SK-N-SH (cell line): ENCODE measurements at regions not wholly inside any gene's neighbourhood (a gene's known extent, or its start where the extent isn't known, plus 50 kb on each side); places are given as distances from the start of the nearest gene placed in this dataset.

ENCODE experiments used
- CTCF ChIA-PET: fragments of 300-600, 350-600 bp; formaldehyde crosslinking; extraction: SDS; loops from one replicate; lab custom pipeline; 2021; lab: Yijun Ruan, JAX
- POLR2A ChIA-PET: fragments of 350-600 bp; sonication (Branson Sonifier 250); formaldehyde crosslinking; extraction: SDS; loops from one replicate; lab custom pipeline; 2020; ENCODE audit warnings: antibody characterized with exemption, inconsistent platforms; lab: Yijun Ruan, JAX
- DNase-seq: peaks from one replicate; pipeline ENCODE4 v3.0.0; 2012
- H2AFZ ChIP-seq: fragments of 200-600 bp; sonication (generic); 2 replicates; pipeline ENCODE4 v1.8.1; 2016; ENCODE audit warnings: antibody characterized with exemption, mild to moderate bottlenecking, low read depth
- H3F3A ChIP-seq: fragments of 200-600 bp; sonication (generic); replicated peaks from 2 replicates; pipeline ENCODE3; 2016; ENCODE audit warnings: antibody characterized with exemption, mild to moderate bottlenecking; ENCODE audit not compliant: insufficient read depth
- H3K27ac ChIP-seq, 2 experiments: fragments of 200-500 bp in 1 of 2; fragments of 200-600 bp in 1 of 2; sonication (Bioruptor generic) in 1 of 2; sonication (generic), shearing (Covaris generic) in 1 of 2; 2 replicates each; pipeline versions ENCODE4 v1.5.1 to v1.6.1; 2014 to 2016; ENCODE audit warnings: low read depth in 2 of 2, inconsistent platforms in 1 of 2, low read length in 1 of 2, mild to moderate bottlenecking in 1 of 2, mixed read lengths in 1 of 2
- H3K27me3 ChIP-seq: fragments of 200-600 bp; sonication (generic), shearing (Covaris generic); 2 replicates; pipeline ENCODE4 v1.6.1; 2016; ENCODE audit warnings: mixed run types; ENCODE audit not compliant: insufficient read depth
- H3K36me3 ChIP-seq, 2 experiments: fragments of 200-500 bp in 1 of 2; fragments of 200-600 bp in 1 of 2; sonication (Bioruptor generic) in 1 of 2; sonication (generic) in 1 of 2; replicated peaks in 1 of 2; 2 replicates each; pipeline versions ENCODE3 to v1.5.1; 2014 to 2016; ENCODE audit warnings: low read length in 1 of 2, mild to moderate bottlenecking in 1 of 2; ENCODE audit not compliant: insufficient read depth in 2 of 2, control insufficient read depth in 1 of 2
- H3K4me1 ChIP-seq, 2 experiments: fragments of 200-500 bp in 1 of 2; fragments of 200-600 bp in 1 of 2; sonication (Bioruptor generic) in 1 of 2; sonication (generic), shearing (Covaris generic) in 1 of 2; 2 replicates each; pipeline versions ENCODE4 v1.5.1 to v1.6.1; 2014 to 2016; ENCODE audit warnings: low read depth in 1 of 2, low read length in 1 of 2, mixed run types in 1 of 2; ENCODE audit not compliant: insufficient read depth in 2 of 2, control insufficient read depth in 1 of 2
- H3K4me2 ChIP-seq: fragments of 200-600 bp; sonication (generic), shearing (Covaris generic); 2 replicates; pipeline ENCODE4 v1.6.1; 2017; ENCODE audit warnings: mixed run types
- H3K4me3 ChIP-seq, 2 experiments: fragments of 200-500 bp in 1 of 2; fragments of 200-600 bp in 1 of 2; sonication (Bioruptor generic) in 1 of 2; sonication (generic), shearing (Covaris generic) in 1 of 2; 2 replicates each; pipeline versions ENCODE4 v1.5.1 to v1.8.1; 2014 to 2016; ENCODE audit warnings: low read depth in 2 of 2, inconsistent platforms in 1 of 2, low read length in 1 of 2, mild to moderate bottlenecking in 1 of 2, mixed read lengths in 1 of 2, moderate library complexity in 1 of 2
- H3K79me2 ChIP-seq: fragments of 200-600 bp; sonication (generic); 2 replicates; pipeline ENCODE4 v1.8.1; 2017; ENCODE audit warnings: mild to moderate bottlenecking; ENCODE audit not compliant: insufficient read depth
- H3K9ac ChIP-seq: fragments of 200-600 bp; sonication (generic); 2 replicates; pipeline ENCODE4 v1.6.1; 2017; ENCODE audit warnings: mixed run types
- H3K9me2 ChIP-seq: fragments of 200-600 bp; sonication (generic); 2 replicates; pipeline ENCODE4 v1.6.1; 2017; ENCODE audit warnings: mixed run types
- H3K9me3 ChIP-seq: fragments of 200-600 bp; sonication (generic); 2 replicates; pipeline ENCODE4 v1.6.1; 2017; ENCODE audit warnings: mixed run types, mild to moderate bottlenecking, moderate library complexity
- H4K20me1 ChIP-seq: fragments of 200-600 bp; sonication (generic); 2 replicates; pipeline ENCODE4 v1.6.1; 2017; ENCODE audit warnings: mild to moderate bottlenecking, mixed run types; ENCODE audit not compliant: insufficient read depth
- EZH2phosphoT487 ChIP-seq: fragments of 200-600 bp; sonication (generic); IDR thresholded peaks from 2 replicates; pipeline ENCODE4 v1.6.1; 2017; ENCODE audit warnings: low read depth, mixed run types, mild to moderate bottlenecking, antibody characterized with exemption, moderate library complexity, borderline replicate concordance
- FOSL2 ChIP-seq: IDR thresholded peaks from 2 replicates; pipeline ENCODE4 v1.4.0; 2012; ENCODE audit warnings: low read depth, mild to moderate bottlenecking, moderate library complexity, borderline replicate concordance
- FOXJ3 ChIP-seq: sonication (generic); formaldehyde crosslinking; IDR thresholded peaks from 2 replicates; pipeline ENCODE4 v1.5.1; 2020; ENCODE audit warnings: mild to moderate bottlenecking, missing genetic modification reagents
- FOXM1 ChIP-seq: IDR thresholded peaks from 2 replicates; pipeline ENCODE4 v1.4.0; 2012; ENCODE audit warnings: low read depth, mild to moderate bottlenecking
- JUND ChIP-seq: IDR thresholded peaks from 2 replicates; pipeline ENCODE4 v1.4.0; 2012
- MEF2A ChIP-seq: IDR thresholded peaks from 2 replicates; pipeline ENCODE4 v1.4.0; 2012; ENCODE audit warnings: low read depth, borderline replicate concordance
- MXI1 ChIP-seq: IDR thresholded peaks from 2 replicates; pipeline ENCODE4 v1.6.1; 2012; ENCODE audit warnings: mild to moderate bottlenecking, low read depth, low read length, improper control_type of control experiment
- NRF1 ChIP-seq: IDR thresholded peaks from 2 replicates; pipeline ENCODE4 v1.6.1; 2012; ENCODE audit warnings: low read depth, mild to moderate bottlenecking, low read length
- POLR2AphosphoS5 ChIP-seq: IDR thresholded peaks from 2 replicates; pipeline ENCODE4 v1.6.1; 2012; ENCODE audit warnings: low read depth, low read length
- RXRA ChIP-seq: IDR thresholded peaks from 2 replicates; pipeline ENCODE4 v1.4.0; 2012; ENCODE audit warnings: low read depth, mild to moderate bottlenecking, borderline replicate concordance
- SIN3A ChIP-seq: IDR thresholded peaks from 2 replicates; pipeline ENCODE4 v1.6.1; 2012; ENCODE audit warnings: low read depth, mild to moderate bottlenecking, low read length, moderate library complexity, borderline replicate concordance
- TAF1 ChIP-seq: IDR thresholded peaks from 2 replicates; pipeline ENCODE4 v1.6.1; 2012; ENCODE audit warnings: low read depth, mild to moderate bottlenecking, low read length, moderate library complexity, borderline replicate concordance
- TCF12 ChIP-seq: IDR thresholded peaks from 2 replicates; pipeline ENCODE4 v1.4.0; 2012
- TF ChIP-seq, protein P1 (sequence below): IDR thresholded peaks from 2 replicates; pipeline ENCODE4 v1.6.1; 2012; ENCODE audit warnings: mild to moderate bottlenecking, low read depth, low read length, moderate library complexity
- TF ChIP-seq, protein P2 (sequence below): IDR thresholded peaks from 2 replicates; pipeline ENCODE4 v1.4.0; 2012; ENCODE audit warnings: low read depth, borderline replicate concordance
- TF ChIP-seq, protein P3 (sequence below): IDR thresholded peaks from 2 replicates; pipeline ENCODE4; 2012
- TF ChIP-seq, protein P4 (sequence below): IDR thresholded peaks from 2 replicates; pipeline ENCODE4 v1.4.0; 2012; ENCODE audit warnings: low read depth

DNA sequence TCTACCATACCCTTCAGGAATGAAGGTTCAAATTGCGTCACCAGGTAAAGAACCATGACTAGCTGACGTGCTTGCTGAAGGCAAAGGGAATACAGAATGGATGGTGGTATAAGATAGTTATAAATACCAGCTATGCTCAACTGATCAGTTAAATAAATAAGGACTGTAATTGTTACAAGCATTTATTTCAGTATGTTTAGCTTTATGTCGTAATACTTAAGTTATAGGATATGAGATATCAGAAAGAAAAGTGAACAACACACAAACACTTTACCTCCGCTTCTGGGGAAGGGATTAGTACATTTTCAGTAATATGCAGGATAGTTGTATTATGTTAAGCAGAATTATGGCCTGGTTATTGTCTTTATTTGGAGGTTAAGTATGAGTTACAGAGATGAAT is 416.1 kb downstream of the BTG1 start (continued):
- TF ChIP-seq, protein P1, sequence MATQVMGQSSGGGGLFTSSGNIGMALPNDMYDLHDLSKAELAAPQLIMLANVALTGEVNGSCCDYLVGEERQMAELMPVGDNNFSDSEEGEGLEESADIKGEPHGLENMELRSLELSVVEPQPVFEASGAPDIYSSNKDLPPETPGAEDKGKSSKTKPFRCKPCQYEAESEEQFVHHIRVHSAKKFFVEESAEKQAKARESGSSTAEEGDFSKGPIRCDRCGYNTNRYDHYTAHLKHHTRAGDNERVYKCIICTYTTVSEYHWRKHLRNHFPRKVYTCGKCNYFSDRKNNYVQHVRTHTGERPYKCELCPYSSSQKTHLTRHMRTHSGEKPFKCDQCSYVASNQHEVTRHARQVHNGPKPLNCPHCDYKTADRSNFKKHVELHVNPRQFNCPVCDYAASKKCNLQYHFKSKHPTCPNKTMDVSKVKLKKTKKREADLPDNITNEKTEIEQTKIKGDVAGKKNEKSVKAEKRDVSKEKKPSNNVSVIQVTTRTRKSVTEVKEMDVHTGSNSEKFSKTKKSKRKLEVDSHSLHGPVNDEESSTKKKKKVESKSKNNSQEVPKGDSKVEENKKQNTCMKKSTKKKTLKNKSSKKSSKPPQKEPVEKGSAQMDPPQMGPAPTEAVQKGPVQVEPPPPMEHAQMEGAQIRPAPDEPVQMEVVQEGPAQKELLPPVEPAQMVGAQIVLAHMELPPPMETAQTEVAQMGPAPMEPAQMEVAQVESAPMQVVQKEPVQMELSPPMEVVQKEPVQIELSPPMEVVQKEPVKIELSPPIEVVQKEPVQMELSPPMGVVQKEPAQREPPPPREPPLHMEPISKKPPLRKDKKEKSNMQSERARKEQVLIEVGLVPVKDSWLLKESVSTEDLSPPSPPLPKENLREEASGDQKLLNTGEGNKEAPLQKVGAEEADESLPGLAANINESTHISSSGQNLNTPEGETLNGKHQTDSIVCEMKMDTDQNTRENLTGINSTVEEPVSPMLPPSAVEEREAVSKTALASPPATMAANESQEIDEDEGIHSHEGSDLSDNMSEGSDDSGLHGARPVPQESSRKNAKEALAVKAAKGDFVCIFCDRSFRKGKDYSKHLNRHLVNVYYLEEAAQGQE, result no peak
- TF ChIP-seq FOXM1, result no peak
- TF ChIP-seq SIN3A, result no peak

DNA sequence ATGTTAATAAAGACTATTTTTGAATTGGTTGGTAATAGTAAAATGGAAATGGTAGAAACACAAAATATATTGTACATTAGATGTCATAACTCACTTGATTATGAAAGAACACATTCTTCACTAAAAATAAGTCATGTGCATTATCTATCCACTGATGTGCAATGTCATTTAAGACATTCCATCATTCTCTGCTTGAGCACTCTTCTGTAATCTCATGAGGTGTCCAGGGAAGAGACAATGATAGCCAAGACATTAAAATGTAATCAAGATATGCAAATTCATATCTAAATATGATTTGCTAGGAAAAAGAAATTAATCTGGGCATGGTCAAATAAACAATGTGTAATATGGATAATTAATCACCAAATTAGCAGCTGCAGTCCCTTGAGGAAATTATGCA is 422.5 kb downstream of the BTG1 start:
- Histone ChIP-seq H2AFZ (no peak overlapping the region), H3K36me3 (no peaks in the 10 kb centered on the region), H3K9me2 (no peaks in the 10 kb centered on the region), H3K27me3 (no peaks in the 10 kb centered on the region), H3K9ac (no peak overlapping the region), H3K9me3 (no peaks in the 10 kb centered on the region), H3K79me2 (no peaks in the 10 kb centered on the region), H3K4me2 (no peak overlapping the region), H3K4me1 (no peaks in the 10 kb centered on the region; a peak in 1 of 4 replicates), H3K4me3 (no peak overlapping the region), H3F3A (no peaks in the 10 kb centered on the region), H3K27ac (no peak overlapping the region), H4K20me1 (no peaks in the 10 kb centered on the region)
- CTCF ChIA-PET, result no interaction called here
- POLR2A ChIA-PET, result no interaction called here
- DNase-seq, result no peak
- TF ChIP-seq MEF2A (no peak), POLR2AphosphoS5 (no peak), FOXJ3 (CRISPR knock-in tag) (no peak), EZH2phosphoT487 (no peak), TCF12 (no peak), RXRA (no peak), FOSL2 (no peak), MXI1 (no peak), JUND (no peak), TAF1 (no peak), NRF1 (no peak)
- TF ChIP-seq, protein P2, sequence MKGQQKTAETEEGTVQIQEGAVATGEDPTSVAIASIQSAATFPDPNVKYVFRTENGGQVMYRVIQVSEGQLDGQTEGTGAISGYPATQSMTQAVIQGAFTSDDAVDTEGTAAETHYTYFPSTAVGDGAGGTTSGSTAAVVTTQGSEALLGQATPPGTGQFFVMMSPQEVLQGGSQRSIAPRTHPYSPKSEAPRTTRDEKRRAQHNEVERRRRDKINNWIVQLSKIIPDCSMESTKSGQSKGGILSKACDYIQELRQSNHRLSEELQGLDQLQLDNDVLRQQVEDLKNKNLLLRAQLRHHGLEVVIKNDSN, result no peak
- TF ChIP-seq, protein P3, sequence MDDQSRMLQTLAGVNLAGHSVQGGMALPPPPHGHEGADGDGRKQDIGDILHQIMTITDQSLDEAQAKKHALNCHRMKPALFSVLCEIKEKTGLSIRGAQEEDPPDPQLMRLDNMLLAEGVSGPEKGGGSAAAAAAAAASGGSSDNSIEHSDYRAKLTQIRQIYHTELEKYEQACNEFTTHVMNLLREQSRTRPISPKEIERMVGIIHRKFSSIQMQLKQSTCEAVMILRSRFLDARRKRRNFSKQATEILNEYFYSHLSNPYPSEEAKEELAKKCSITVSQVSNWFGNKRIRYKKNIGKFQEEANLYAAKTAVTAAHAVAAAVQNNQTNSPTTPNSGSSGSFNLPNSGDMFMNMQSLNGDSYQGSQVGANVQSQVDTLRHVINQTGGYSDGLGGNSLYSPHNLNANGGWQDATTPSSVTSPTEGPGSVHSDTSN, result no peak
- TF ChIP-seq, protein P1, result no peak
- TF ChIP-seq, protein P4, sequence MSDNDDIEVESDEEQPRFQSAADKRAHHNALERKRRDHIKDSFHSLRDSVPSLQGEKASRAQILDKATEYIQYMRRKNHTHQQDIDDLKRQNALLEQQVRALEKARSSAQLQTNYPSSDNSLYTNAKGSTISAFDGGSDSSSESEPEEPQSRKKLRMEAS, result no peak
